ENCODE measurements at regions not wholly inside any gene's neighbourhood (a gene's known extent, or its start where the extent isn't known, plus 50 kb on each side); places are given as distances from the start of the nearest gene placed in this dataset.

DNA sequence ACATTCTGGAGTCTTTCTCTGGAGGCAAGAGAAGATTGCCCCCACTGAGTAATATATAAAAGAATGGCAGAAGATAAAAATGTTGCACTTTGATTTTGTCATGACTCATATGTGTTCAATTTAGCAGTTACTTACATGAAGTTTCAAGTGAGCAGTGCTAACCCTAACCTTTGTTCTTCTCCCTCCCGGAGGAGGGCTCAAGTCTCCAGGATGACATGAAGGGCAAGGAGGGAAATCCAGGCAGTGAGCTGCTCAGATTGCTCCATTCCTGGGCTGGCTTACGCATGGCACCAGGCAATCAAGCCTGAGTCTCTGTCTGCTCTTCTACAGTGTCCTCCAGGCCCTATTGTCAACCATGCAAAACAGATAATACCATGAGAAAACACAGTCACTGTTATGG is 322.3 kb downstream of the DUSP6 start:
- H3K4me1 ChIP-seq: no peaks in the 10 kb centered on the region
- H3K27me3 ChIP-seq: no peaks in the 10 kb centered on the region
- H3K27ac ChIP-seq: no peak overlapping the region
- intact Hi-C loops (cut with DNase I): no loop called here
- no peak for DNase-seq
- H3K4me3 ChIP-seq: no peak overlapping the region
- TF ChIP-seq, protein P1, sequence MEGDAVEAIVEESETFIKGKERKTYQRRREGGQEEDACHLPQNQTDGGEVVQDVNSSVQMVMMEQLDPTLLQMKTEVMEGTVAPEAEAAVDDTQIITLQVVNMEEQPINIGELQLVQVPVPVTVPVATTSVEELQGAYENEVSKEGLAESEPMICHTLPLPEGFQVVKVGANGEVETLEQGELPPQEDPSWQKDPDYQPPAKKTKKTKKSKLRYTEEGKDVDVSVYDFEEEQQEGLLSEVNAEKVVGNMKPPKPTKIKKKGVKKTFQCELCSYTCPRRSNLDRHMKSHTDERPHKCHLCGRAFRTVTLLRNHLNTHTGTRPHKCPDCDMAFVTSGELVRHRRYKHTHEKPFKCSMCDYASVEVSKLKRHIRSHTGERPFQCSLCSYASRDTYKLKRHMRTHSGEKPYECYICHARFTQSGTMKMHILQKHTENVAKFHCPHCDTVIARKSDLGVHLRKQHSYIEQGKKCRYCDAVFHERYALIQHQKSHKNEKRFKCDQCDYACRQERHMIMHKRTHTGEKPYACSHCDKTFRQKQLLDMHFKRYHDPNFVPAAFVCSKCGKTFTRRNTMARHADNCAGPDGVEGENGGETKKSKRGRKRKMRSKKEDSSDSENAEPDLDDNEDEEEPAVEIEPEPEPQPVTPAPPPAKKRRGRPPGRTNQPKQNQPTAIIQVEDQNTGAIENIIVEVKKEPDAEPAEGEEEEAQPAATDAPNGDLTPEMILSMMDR (IDR thresholded peaks at IDR 0.05): no peak
- no peak overlapping the region for H3K9ac ChIP-seq (ENCODE audit: low read depth in 2 of 2, low read length in 2 of 2)
- H3K36me3 ChIP-seq: no peaks in the 10 kb centered on the region
- H3K9me3 ChIP-seq: no peaks in the 10 kb centered on the region

DNA sequence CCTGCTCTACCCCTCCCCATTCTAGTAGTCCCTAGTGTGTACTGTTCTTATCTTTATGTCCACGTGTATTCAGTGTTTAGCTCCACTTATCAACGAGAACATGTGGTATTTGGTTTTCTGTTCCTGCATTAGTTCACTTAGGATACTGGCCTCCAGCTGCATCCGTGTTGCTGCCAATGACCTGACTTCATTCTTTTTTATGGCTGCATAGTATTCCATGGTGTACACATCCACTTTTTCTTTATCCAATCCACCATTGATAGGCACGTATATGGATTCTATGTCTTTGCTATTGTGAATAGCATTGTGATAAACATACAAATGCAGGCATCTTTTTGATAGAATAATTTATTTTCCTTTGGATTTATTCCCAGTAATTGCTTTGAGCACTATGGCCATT is 327.7 kb downstream of the DUSP6 start:
- no peak for DNase-seq
- TF ChIP-seq, protein P1 (IDR thresholded peaks at IDR 0.05): no peak
- intact Hi-C loops (cut with DNase I): no loop called here
- Histone ChIP-seq H3K27ac (no peak overlapping the region), H3K4me1 (no peaks in the 10 kb centered on the region), H3K9me3 (no peaks in the 10 kb centered on the region), H3K27me3 (no peaks in the 10 kb centered on the region), H3K36me3 (no peaks in the 10 kb centered on the region), H3K9ac (ENCODE audit: low read depth in 2 of 2, low read length in 2 of 2) (no peak overlapping the region), H3K4me3 (no peak overlapping the region)

DNA sequence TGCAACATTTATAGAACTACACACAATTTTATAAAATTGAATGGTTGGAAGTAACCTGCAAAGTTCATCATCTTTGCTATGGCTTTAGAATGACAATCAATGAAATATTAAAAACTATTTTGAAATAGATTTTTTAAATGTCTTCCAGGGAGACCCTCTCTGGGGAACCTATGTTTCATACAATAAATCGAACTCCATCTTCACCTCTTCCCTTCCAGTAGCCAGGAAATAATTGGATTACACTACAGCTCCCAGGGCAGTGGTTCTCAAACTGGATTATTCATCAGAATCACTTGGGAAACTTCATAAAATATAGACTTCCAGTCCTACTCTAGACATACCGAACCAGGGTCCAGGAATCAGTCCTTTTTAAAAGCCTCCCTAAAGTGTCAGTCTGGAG is 328.4 kb downstream of the DUSP6 start:
- TF ChIP-seq, protein P1 (IDR thresholded peaks at IDR 0.05): no peak
- no peaks in the 10 kb centered on the region for H3K4me1 ChIP-seq
- DNase-seq: no peak
- intact Hi-C loops (cut with DNase I): no loop called here
- no peaks in the 10 kb centered on the region for H3K9me3 ChIP-seq
- no peak overlapping the region for H3K9ac ChIP-seq (ENCODE audit: low read depth in 2 of 2, low read length in 2 of 2)
- H3K27me3 ChIP-seq: no peaks in the 10 kb centered on the region
- no peak overlapping the region for H3K4me3 ChIP-seq
- H3K27ac ChIP-seq: no peak overlapping the region
- H3K36me3 ChIP-seq: no peaks in the 10 kb centered on the region

DNA sequence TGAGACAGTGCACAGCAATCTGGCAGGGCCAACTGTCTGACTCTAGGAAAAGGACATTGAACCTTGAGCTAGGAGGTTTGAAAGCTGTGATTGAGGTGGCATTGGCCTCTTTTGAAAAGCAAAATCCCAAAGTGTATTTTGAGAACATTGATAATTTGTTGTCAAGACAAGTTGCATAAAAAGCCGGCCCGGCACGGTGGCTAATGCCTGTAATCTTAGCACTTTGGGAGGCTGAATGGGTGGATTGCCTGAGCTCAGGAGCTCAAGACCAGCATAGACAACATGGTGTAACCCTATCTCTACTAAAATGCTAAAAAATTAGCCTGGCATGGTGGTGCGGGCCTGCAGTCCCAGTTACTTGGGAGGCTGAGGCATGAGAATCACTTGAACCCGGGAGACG is 331.6 kb downstream of the DUSP6 start:
- DNase-seq: no peak
- Histone ChIP-seq H3K4me3 (no peak overlapping the region), H3K27ac (no peak overlapping the region), H3K9ac (ENCODE audit: low read depth in 2 of 2, low read length in 2 of 2) (no peak overlapping the region), H3K9me3 (no peaks in the 10 kb centered on the region), H3K4me1 (no peaks in the 10 kb centered on the region), H3K36me3 (no peaks in the 10 kb centered on the region), H3K27me3 (no peaks in the 10 kb centered on the region)
- intact Hi-C loops (cut with DNase I): loop anchor here (2.0 kb wide), 1 partner anchor 442 kb away; no protein-coding TSS in a partner anchor
- TF ChIP-seq, protein P1 (IDR thresholded peaks at IDR 0.05): no peak

DNA sequence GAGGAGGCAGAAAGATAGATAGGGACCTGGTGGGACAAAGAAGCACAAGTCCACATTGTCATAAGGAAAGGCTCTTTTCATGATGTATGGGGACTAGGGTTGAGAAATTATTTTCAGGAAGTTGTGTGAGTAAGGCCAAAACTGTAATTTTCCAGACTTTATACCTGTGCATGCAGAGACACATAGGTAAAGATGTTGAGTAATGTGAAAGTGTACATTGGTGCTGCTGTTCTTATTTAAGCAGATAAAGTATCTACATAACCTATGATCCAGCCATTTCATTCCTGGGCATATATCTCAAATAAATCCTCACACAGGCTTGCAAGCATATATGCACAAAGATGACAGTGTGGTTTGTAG is 332.2 kb downstream of the DUSP6 start:
- Histone ChIP-seq H3K9ac (ENCODE audit: low read depth in 2 of 2, low read length in 2 of 2) (no peak overlapping the region), H3K4me3 (no peak overlapping the region), H3K36me3 (no peaks in the 10 kb centered on the region), H3K27me3 (no peaks in the 10 kb centered on the region), H3K4me1 (no peaks in the 10 kb centered on the region), H3K9me3 (no peaks in the 10 kb centered on the region), H3K27ac (no peak overlapping the region)
- intact Hi-C loops (cut with DNase I): loop anchor here (2.0 kb wide), 1 partner anchor 443 kb away; no protein-coding TSS in a partner anchor
- DNase-seq: no peak
- TF ChIP-seq, protein P1 (IDR thresholded peaks at IDR 0.05): no peak

Measured in colonic mucosa (tissue), 4 donors.